ENCODE measurements at regions not wholly inside any gene's neighbourhood (a gene's known extent, or its start where the extent isn't known, plus 50 kb on each side); places are given as distances from the start of the nearest gene placed in this dataset.

- TF ChIP-seq, protein P1, sequence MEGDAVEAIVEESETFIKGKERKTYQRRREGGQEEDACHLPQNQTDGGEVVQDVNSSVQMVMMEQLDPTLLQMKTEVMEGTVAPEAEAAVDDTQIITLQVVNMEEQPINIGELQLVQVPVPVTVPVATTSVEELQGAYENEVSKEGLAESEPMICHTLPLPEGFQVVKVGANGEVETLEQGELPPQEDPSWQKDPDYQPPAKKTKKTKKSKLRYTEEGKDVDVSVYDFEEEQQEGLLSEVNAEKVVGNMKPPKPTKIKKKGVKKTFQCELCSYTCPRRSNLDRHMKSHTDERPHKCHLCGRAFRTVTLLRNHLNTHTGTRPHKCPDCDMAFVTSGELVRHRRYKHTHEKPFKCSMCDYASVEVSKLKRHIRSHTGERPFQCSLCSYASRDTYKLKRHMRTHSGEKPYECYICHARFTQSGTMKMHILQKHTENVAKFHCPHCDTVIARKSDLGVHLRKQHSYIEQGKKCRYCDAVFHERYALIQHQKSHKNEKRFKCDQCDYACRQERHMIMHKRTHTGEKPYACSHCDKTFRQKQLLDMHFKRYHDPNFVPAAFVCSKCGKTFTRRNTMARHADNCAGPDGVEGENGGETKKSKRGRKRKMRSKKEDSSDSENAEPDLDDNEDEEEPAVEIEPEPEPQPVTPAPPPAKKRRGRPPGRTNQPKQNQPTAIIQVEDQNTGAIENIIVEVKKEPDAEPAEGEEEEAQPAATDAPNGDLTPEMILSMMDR (IDR thresholded peaks at IDR 0.05): no peak
- TF ChIP-seq POLR2A (IDR thresholded peaks at IDR 0.05): no peak
Measured at GRCh38 chr10:131512852-131513251, 201.3 kb upstream of the TCERG1L start.

Data from body of pancreas (tissue), 4 donors.